PC-9 (cell line): ENCODE measurements at regions not wholly inside any gene's neighbourhood (a gene's known extent, or its start where the extent isn't known, plus 50 kb on each side); places are given as distances from the start of the nearest gene placed in this dataset.

Experiments used
- BruUV-seq: library from RNA; stranded (reverse); fragments of 400-500 nt; replicated peaks from 2 replicates; lab custom pipeline; 2021; lab: Mats Ljungman, UMichigan
- CTCF ChIA-PET: fragments of 300-600 bp; sonication (Branson Sonifier 250); formaldehyde crosslinking; loops from one replicate; lab custom pipeline; 2022; ENCODE audit warnings: antibody characterized with exemption; lab: Charles Lee
- POLR2A ChIA-PET: fragments of 300-600 bp; sonication (Branson Sonifier 250); formaldehyde crosslinking; loops from one replicate; lab custom pipeline; 2022; ENCODE audit warnings: antibody characterized with exemption; ENCODE audit not compliant: unreplicated experiment; lab: Charles Lee
- DNase-seq, 2 experiments: peaks; one replicate each; pipeline versions ENCODE4 v3.0.0 to v3.0.0-alpha.2; 2015 to 2022; ENCODE audit warnings: mixed read lengths in 1 of 2
- H2AFZ ChIP-seq: fragments of 200-600 bp; sonication (generic); 2 replicates; pipeline ENCODE4 v1.8.1; 2017; ENCODE audit warnings: antibody characterized with exemption
- H3F3A ChIP-seq: fragments of 200-600 bp; sonication (generic); 2 replicates; pipeline ENCODE4 v1.8.1; 2017; ENCODE audit warnings: antibody characterized with exemption, mild to moderate bottlenecking, low read depth; ENCODE audit not compliant: insufficient read depth
- H3K27ac ChIP-seq: fragments of 200-600 bp; sonication (generic); 2 replicates; pipeline ENCODE4 v1.6.1; 2016; ENCODE audit warnings: mixed run types
- H3K27me3 ChIP-seq: fragments of 200-600 bp; sonication (generic); 2 replicates; pipeline ENCODE4 v1.6.1; 2016; ENCODE audit warnings: low read depth, mixed run types; ENCODE audit not compliant: insufficient read depth
- H3K36me3 ChIP-seq: fragments of 200-600 bp; sonication (generic); 2 replicates; pipeline ENCODE4 v1.6.1; 2016; ENCODE audit warnings: low read depth, mixed run types
- H3K4me1 ChIP-seq: fragments of 200-600 bp; sonication (generic); replicated peaks from 2 replicates; pipeline ENCODE4 v1.6.1; 2016; ENCODE audit warnings: mixed run types; ENCODE audit not compliant: insufficient read depth
- H3K4me2 ChIP-seq: fragments of 200-600 bp; sonication (generic); 2 replicates; pipeline ENCODE4 v1.6.1; 2017; ENCODE audit warnings: mixed run types
- H3K4me3 ChIP-seq: fragments of 200-600 bp; sonication (generic); 2 replicates; pipeline ENCODE4 v1.6.1; 2016; ENCODE audit warnings: mixed run types
- H3K79me2 ChIP-seq: fragments of 200-600 bp; sonication (generic); 2 replicates; pipeline ENCODE4 v1.6.1; 2017; ENCODE audit warnings: low read depth, mixed run types
- H3K9me2 ChIP-seq: fragments of 200-600 bp; sonication (generic); 2 replicates; pipeline ENCODE4 v1.8.1; 2017; ENCODE audit warnings: mild to moderate bottlenecking; ENCODE audit not compliant: insufficient read depth
- H3K9me3 ChIP-seq: fragments of 200-600 bp; sonication (generic); 2 replicates; pipeline ENCODE4 v1.8.1; 2016; ENCODE audit warnings: low read depth; ENCODE audit not compliant: insufficient read depth
- H4K20me1 ChIP-seq: fragments of 200-600 bp; sonication (generic); 2 replicates; pipeline ENCODE4 v1.8.1; 2017; ENCODE audit not compliant: insufficient read depth
- EZH2 ChIP-seq: fragments of 200-600 bp; sonication (generic); IDR thresholded peaks from 2 replicates; pipeline ENCODE4 v1.8.0; 2017; ENCODE audit warnings: antibody characterized with exemption, low read depth
- intact Hi-C: fragments of 100-400 bp; cut with micrococcal nuclease; formaldehyde crosslinking; loops from one replicate; pipeline ENCODE4 v1.10.0; 2022; ENCODE audit not compliant: unreplicated experiment
- TF ChIP-seq, protein P1 (sequence below): fragments of 200-600 bp; sonication (generic); conservative IDR thresholded peaks from 2 replicates; pipeline ENCODE4 v1.6.1; 2017; ENCODE audit warnings: mixed run types, antibody characterized with exemption, mild to moderate bottlenecking, moderate library complexity

DNA sequence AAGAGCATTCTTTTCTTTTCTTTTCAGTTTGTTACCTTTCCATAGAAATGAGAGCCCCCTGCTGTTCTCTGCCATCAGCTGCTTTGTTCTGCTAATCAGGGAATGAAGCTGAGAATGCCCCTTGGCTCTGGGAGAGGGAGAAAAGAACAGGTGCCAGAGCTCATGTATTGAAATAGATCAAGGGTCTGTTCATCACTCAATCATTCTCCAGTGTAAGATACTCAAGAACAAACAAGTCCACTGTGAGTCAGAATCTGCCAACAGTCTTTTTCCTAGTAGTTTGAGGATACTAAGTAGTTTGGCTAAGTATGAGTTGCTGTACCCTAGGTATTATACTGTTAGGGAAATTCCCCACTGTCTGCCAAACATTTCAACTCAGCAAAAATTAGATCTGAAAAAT lies 144.3 kb downstream of the RTL3 start:
- H3F3A ChIP-seq = no peaks in the 10 kb centered on the region
- H2AFZ ChIP-seq = no peak overlapping the region
- H3K79me2 ChIP-seq = no peaks in the 10 kb centered on the region
- no peaks in the 10 kb centered on the region for H3K9me3 ChIP-seq
- no peak overlapping the region for H3K4me2 ChIP-seq
- intact Hi-C loops = no loop called here
- POLR2A ChIA-PET = no interaction called here
- H3K36me3 ChIP-seq = no peaks in the 10 kb centered on the region
- H4K20me1 ChIP-seq = no peaks in the 10 kb centered on the region
- H3K4me1 ChIP-seq = no peaks in the 10 kb centered on the region
- no TSS peak for BruUV-seq
- TF ChIP-seq, protein P1, sequence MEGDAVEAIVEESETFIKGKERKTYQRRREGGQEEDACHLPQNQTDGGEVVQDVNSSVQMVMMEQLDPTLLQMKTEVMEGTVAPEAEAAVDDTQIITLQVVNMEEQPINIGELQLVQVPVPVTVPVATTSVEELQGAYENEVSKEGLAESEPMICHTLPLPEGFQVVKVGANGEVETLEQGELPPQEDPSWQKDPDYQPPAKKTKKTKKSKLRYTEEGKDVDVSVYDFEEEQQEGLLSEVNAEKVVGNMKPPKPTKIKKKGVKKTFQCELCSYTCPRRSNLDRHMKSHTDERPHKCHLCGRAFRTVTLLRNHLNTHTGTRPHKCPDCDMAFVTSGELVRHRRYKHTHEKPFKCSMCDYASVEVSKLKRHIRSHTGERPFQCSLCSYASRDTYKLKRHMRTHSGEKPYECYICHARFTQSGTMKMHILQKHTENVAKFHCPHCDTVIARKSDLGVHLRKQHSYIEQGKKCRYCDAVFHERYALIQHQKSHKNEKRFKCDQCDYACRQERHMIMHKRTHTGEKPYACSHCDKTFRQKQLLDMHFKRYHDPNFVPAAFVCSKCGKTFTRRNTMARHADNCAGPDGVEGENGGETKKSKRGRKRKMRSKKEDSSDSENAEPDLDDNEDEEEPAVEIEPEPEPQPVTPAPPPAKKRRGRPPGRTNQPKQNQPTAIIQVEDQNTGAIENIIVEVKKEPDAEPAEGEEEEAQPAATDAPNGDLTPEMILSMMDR = no peak
- TF ChIP-seq EZH2 = no peak
- H3K27ac ChIP-seq = no peak overlapping the region
- no peaks in the 10 kb centered on the region for H3K9me2 ChIP-seq
- DNase-seq = no peak
- CTCF ChIA-PET = no interaction called here
- H3K27me3 ChIP-seq = no peaks in the 10 kb centered on the region
- no peak overlapping the region for H3K4me3 ChIP-seq

DNA sequence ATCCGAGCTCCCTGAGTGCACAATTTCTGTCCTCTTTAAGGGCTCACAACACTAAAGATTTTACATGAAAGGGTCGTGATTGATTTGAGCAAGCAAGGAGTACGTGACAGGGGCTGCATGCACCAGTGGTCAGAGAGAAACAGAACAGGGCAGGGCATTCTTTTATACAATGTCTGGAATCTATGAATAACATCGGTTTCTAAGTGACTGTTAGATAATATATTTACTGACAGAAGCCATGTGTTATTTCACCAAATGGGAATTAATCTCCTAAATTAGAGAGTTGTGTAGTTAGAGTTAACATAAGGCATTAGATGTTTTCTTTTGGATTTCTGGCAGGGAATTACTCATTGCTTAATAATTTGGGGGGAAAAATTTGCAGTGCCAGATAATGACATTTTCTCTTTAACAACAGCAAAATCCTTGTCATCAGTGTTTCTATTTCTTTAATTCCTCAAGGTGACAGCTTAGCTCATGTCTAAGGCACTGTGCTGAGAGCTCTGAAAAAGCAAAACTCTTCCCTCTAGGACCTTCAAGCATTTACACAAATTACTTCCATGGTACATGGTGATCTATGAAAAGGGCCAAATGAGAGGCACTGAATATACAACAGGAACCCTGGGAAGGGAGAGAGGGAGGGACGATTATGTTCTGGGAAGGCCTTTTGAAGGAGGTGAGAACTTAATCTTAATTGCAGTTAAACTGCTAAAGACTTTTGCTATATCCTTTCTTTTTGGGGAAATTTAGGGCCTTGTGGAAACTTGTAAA lies 145.0 kb downstream of the RTL3 start:
- no peaks in the 10 kb centered on the region for H4K20me1 ChIP-seq
- BruUV-seq = no TSS peak
- no peaks in the 10 kb centered on the region for H3K4me1 ChIP-seq
- H3K9me2 ChIP-seq = no peaks in the 10 kb centered on the region
- H2AFZ ChIP-seq = no peak overlapping the region
- no peak for DNase-seq
- no peak overlapping the region for H3K4me2 ChIP-seq
- TF ChIP-seq, protein P1 = no peak
- TF ChIP-seq EZH2 = no peak
- H3K27me3 ChIP-seq = no peaks in the 10 kb centered on the region
- no peaks in the 10 kb centered on the region for H3K79me2 ChIP-seq
- intact Hi-C loops = no loop called here
- ChIA-PET POLR2A (no interaction called here), CTCF (no interaction called here)
- no peaks in the 10 kb centered on the region for H3K36me3 ChIP-seq
- no peaks in the 10 kb centered on the region for H3K9me3 ChIP-seq
- no peaks in the 10 kb centered on the region for H3F3A ChIP-seq
- no peak overlapping the region for H3K4me3 ChIP-seq
- H3K27ac ChIP-seq = no peak overlapping the region

DNA sequence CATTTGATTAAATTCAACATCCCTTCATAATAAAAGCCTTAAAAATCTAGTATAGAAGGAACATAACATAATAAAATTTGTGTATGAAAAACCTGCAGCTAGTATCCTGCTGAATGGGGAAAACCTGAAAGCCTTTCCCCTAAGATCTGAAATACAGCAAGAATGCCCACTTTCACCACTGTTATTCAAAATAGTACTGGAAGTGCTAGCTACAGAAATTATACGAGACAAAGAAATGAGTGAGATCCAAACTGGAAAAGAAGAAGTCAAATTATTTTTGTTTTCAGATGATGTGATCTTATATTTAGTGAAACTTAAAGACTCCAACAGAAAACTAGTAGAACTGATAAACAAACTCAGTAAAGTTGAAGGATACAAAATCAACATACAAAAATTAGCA lies 152.9 kb downstream of the RTL3 start:
- Histone ChIP-seq H3K27ac (no peak overlapping the region), H3F3A (no peaks in the 10 kb centered on the region), H3K36me3 (no peaks in the 10 kb centered on the region), H3K79me2 (no peaks in the 10 kb centered on the region), H3K4me2 (no peak overlapping the region), H3K9me2 (no peaks in the 10 kb centered on the region), H3K4me1 (no peaks in the 10 kb centered on the region), H2AFZ (no peak overlapping the region), H3K4me3 (no peak overlapping the region), H4K20me1 (no peaks in the 10 kb centered on the region), H3K27me3 (no peaks in the 10 kb centered on the region), H3K9me3 (no peaks in the 10 kb centered on the region)
- no TSS peak for BruUV-seq
- DNase-seq = no peak
- ChIA-PET POLR2A (no interaction called here), CTCF (interaction anchor here (0.6 kb wide), 1 partner anchor 257 kb away, joined by 3 read pairs; no protein-coding TSS in a partner anchor)
- no peak for TF ChIP-seq EZH2
- TF ChIP-seq, protein P1 = no peak
- intact Hi-C loops = no loop called here
